Tibial nerve (tissue), 4 donors: ENCODE measurements at regions not wholly inside any gene's neighbourhood (a gene's known extent, or its start where the extent isn't known, plus 50 kb on each side); places are given as distances from the start of the nearest gene placed in this dataset.

Source experiments
- CTCF ChIP-seq, 5 experiments: fragments of 200-600 bp in 3 of 5; fragments of 450-650 bp in 2 of 5; sonication (generic) in 3 of 5; IDR thresholded peaks; one replicate each; pipeline ENCODE4 v1.5.1; 2016 to 2019; ENCODE audit warnings: antibody characterized with exemption in 5 of 5, mild to moderate bottlenecking in 3 of 5, moderate library complexity in 2 of 5
- EP300 ChIP-seq, 2 donors: sonication (generic); formaldehyde crosslinking; IDR thresholded peaks; one replicate each; pipeline ENCODE4 v1.6.1; 2017; ENCODE audit warnings: antibody characterized with exemption in 2 of 2, mild to moderate bottlenecking in 1 of 2
- POLR2A ChIP-seq, 2 donors: fragments of 450-650 bp; IDR thresholded peaks; one replicate each; pipeline ENCODE4 v1.6.1; 2017; ENCODE audit warnings: antibody characterized with exemption in 2 of 2, mild to moderate bottlenecking in 2 of 2, moderate library complexity in 2 of 2

- TF ChIP-seq CTCF (IDR thresholded peaks at IDR 0.05) (no peak), POLR2A (IDR thresholded peaks at IDR 0.05) (no peak), EP300 (IDR thresholded peaks at IDR 0.05) (no peak)
These were observed 963.0 kb upstream of the PABPC4L start for GRCh38 chr4:135164601-135165000.
